NCI-H524 (cell line): ENCODE measurements at regions not wholly inside any gene's neighbourhood (a gene's known extent, or its start where the extent isn't known, plus 50 kb on each side); places are given as distances from the start of the nearest gene placed in this dataset.
"Not testable (repeated sequence)": the region's sequence is repeated elsewhere in the genome, so short reads cannot be mapped to it uniquely, and the experiment has no call there.

Experiments used
- DNase-seq, 2 experiments: peaks; one replicate each; lab custom pipeline; 2025; lab: John Stamatoyannopoulos, UW

DNA sequence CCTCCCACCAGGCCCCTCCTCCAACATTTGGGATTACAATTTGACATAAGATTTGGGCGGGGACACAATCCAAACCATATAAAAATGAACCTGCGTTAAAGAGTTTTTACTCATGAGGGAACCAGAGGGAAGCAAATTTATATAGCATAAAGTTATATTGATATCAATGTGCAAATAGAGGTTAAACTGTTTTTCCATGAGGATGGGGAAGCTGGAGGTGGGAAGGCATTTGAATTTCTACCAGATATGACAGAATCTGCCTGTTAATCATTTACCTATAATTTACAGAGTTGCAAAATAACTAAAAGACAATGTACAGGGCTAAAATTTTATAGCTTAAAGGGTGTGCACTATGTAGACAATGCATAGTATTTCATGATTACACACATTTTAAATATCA is 322.0 kb upstream of the FKBP1C start:
- DNase-seq: no peak

DNA sequence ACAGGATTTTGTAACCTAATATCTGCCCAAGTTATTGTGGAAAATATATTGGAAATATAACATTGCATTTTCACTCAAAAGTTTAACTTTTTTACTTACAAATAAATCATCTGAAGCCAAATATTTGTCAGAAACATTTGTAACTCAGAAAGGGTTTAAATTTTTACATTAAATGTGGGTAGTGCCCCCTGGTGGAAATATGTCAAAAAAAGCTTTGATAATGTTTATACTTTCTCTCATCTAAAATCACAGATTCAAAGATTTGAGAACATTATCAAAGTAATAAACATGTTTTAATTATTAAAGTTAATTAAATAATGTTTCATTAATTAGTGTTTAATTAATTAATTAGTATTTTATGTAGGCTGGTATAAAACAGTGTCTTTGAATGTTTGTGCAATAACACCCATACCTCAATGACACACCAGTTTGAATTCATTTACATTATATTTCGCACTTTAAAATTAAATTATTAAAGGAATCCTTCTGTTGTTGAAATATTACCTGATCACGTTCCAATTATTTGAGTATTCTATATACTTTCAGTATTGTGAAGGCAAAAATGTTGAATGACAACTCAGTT is 320.1 kb upstream of the FKBP1C start:
- DNase-seq: peak in 1 of 2 experiments; percentile 34

DNA sequence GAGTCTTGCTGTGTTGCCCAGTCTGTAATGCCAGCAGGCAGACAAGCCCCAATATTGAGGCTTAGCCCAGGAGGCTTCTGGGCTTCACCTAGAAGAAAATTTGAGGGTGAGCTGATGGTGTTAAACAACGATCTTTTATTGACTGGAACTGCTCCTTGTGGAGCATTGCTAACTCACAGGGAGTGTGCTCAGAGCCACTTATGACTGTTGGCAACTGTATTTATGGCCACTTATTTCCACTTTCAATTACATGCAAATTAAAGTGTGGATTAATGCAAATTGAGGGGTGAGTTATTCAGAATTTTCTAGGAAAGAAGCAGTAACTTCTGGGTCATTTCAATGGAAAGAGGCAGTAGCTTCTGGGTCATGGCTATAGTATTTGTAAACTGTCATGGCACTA is 317.2 kb upstream of the FKBP1C start:
- no peak for DNase-seq

DNA sequence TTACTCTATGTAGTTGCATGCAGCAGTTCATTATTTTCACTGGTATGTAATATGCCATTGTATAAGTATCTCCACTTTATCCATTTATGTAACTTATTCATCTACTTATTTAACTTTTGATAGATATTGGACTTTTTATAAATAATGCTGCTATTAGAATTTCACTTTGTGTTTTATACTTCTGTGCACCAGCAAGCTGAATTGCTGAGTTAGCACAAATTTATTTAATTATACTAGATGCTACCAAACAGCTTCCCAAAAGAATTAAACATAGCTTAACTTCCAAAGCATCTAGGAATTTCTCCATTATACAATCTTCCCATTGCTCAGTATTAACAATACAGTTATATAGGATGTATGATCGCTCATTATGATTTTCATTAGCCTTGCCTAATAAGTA is 308.0 kb upstream of the FKBP1C start:
- DNase-seq: no peak

DNA sequence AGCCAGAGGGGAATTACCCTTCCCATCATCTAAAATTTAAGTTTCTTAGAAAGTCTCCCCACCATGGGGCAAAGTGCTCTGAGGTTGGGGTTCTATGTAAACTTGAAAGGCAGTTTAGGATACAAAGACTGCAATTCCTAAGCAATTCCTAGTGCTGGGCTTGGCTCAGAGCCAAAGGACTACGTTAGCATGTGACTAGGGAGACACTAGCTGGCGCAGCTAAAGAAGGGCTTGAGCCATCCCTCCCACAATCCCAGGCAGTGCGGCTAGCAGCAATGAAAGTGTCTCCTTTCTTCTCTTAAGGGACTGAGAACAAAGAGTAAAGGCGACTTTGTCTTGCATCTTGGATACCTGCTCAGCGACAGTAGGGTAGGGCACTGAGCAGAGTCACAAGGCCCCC is 306.6 kb upstream of the FKBP1C start:
- DNase-seq: no peak

DNA sequence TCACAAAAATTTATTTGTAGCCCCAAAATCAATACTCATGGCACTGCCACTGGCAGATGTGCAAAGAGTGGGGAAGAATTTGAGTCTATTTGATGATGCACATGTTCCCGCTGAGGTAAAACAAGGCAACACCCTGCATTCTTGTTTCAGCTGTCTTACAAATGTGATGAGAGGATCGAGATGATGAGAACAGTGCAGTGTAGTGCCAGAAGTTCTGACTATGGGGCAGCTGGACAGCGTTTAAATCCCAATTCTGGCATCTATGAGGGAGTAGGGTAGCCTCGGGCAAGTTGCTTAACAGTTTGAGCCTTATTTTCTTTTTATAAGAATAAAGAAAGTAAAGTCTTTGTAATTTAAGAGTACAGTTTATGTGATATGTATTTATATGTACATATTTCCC is 296.7 kb upstream of the FKBP1C start:
- DNase-seq: no peak

DNA sequence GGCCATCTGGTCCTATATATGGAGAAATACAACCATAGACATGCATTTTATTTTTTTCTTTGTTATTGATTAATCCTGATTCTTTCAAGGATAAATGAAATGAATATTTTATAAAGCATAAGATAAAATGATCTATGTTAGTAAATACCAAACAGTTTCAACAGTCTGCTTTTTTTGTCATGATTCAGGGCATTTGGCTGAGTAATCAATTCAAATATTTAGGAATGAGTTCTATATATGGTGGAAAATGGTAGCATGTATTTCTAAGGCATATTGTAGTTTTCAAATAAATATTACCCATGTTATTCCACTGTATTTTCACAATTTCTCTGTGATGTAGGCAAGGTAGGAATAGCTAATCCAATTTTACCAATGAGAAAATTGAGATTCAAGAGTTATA is 287.5 kb upstream of the FKBP1C start:
- no peak for DNase-seq

DNA sequence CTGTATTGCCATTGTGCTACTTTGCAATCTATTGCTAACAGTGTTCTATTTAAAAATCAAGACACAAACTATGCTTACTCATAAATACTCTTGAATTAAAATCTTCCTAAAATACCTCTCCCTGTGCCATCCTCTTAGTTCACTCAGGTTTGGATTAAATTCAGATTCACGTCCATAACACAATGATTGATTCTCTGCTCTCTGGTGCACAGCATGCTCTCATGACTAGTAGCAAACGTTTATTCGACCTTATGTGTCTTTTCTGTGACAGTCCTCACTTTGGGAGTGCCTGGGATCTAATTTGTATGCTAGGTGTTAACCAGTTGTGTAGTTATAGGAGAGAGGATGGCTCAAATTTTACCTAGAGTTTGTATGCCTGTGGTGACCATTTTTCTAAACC is 270.4 kb upstream of the FKBP1C start:
- no peak for DNase-seq

DNA sequence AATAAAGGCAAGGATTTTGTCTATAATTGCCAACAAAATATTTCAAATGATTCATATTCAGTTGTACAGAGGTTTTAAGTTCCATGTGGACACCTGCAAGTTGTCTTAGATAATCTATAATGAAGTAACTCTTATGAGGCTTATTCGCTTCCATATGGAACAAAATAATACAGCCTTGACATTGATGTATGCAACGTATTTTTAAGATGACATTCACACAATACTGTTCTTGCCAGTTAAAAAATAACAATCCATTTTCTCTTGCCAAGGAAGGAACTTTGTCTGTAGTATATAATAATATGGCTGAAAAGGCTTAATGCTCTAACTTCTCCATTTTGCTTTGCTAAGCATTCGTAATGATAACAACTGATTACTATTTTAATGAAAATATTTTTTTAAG is 269.3 kb upstream of the FKBP1C start:
- peak in 1 of 2 experiments; percentile 2 for DNase-seq

DNA sequence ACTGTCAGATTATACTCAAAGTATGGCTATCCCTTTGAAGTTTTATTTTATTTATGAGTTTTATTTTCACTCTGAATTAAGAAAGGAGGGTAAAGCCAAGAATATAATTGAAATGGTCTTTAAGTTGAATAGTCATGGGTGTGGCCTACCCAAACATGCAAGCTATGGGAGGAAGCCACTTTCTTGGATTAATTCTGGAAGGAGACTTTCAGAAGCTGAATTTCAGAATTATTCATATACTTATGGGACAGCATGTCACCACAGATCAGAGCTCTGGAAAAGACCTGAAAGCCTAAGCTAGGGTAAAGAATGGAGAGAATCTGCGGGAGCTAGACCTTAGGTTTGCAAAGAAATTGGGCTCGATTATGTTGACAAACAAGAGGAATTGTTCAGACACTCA is 242.4 kb upstream of the FKBP1C start:
- DNase-seq: no peak

DNA sequence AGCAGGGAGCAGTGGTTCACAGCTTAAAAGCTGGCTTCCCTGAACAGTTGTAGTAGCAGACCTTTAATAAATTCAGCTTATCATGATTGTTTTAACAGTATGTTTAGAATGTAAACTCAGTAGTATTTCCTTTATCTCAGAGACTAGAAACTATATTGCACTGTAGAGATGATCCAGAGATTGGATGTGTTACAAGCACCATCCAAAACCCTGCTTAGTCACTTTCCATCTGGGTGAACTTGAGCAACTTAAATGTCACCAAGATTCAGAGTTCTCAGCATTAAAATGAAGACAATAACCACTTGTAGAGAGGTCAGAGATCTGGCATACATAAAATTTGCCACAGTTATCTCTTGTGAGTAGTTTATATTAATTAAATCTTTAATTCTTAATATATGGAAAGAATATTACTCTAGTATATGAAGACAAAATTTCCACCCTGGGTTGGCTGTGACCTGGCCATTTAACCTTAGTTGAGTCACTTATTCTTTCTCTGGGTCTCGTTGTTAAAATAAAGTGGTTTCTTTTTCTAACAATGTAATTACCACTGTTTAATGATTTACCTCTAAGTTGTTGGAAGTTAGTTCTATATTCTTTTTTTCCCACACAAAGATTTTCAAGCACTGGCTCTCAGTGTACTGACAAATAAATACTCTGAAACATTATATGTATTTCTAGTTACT is 239.2 kb upstream of the FKBP1C start:
- no peak for DNase-seq

DNA sequence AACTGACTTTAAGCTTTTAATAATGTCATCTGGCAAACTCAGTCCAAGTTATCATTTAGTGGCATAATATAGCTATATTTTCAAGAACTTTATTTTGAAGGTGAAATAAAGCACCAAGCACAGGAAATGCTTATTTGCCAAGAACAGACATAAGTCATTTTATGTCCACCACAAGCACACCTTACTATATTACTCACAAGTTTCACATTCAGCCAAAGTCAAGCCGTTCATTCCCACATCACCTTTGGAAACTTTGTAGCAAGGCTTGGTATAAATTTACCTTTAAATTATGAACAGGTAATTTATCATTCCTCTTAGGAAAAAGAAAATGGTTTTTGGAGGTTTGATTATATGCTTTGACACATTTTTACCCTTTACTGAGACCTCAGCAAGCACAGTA is 236.8 kb upstream of the FKBP1C start:
- no peak for DNase-seq

DNA sequence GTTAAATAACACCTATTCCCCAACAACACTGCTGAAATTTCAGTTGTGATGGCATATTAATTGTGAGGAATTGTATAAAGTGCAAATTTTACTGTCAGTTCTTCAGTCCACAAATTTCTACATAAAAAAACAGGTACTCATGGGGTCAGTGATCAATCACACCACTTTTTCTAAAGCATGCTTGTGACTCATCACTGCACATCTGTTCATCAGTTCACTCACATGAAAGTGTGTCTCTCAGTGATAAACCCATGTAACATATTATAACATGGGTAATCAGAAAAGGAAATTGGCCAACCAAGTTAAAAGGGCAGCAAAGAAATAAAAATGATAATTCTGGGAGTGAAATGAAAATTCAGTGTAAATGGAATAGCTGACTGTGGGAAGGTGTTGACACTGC is 234.7 kb upstream of the FKBP1C start:
- no peak for DNase-seq

DNA sequence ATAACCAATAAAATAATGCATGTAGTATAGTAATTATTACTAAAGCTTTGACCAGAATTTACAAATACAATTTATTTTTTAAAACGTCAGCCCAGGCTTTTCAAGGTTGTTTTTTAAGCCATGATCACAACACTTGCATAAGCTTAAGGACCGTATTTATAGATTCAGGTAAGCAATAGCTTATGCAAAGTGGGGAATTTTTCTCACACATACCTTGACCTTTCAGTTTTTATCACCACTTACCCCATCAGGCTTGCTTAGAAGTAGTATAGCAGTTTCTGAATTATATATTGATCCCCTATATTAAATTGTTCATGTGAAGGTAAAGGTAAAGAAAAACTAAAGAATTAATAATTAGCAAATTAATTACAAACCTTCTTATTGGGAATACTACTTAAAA is 232.3 kb upstream of the FKBP1C start:
- DNase-seq: no peak

DNA sequence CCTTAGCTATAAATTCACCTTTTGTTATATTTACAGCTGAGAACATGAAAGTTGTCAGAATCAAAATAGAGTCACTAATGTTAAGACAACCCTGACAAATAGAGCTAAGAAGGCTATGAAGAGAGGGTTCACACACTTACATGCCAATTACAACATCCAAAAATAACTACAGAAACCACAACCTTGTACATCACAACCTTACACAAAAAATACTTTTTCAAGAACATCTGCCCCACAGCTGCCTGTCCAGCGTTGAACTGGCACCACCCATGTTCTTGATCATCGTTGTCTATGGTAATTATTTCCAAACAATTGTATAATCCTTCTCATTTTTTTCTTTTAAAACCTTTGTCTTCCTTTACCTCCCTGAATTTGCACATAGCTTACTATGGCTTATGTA is 231.2 kb upstream of the FKBP1C start:
- no peak for DNase-seq

DNA sequence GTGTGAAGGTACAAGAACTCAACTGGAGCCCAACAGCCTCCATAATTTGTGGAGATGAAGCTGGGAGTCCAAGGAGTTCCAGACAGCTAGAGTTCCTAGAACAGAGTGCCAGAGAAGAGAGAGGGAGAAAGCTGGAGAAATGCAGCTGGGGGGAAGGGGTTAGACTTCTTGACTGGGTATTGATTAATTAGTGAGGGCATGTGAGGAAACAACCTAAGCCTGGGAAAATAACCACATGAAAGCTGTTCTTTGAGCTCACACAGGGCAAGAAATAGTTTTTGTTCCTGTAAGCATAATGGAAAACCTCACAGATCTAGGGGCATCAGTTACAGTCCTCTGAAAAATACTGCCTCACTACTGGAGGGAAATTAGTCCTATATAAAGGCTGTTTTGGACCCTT is 230.5 kb upstream of the FKBP1C start:
- no peak for DNase-seq

DNA sequence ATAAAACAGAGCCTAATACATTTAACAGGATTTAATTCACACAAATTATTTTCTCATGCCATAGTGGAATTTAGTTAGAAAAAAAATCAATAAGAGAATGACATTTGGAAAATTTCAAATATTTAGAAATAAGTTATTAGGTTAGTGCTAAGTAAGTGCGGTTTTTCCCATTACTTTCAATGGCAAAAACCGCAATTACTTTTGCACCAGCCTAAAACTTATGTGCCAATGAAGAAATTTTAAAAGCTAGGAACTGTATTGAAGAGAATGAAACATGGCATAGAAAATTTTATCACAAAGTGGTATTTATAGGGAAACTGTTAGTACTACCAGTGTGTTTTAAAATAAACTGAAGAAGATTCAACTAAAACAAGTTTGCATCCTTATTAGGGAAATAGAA is 228.3 kb upstream of the FKBP1C start:
- DNase-seq: no peak

DNA sequence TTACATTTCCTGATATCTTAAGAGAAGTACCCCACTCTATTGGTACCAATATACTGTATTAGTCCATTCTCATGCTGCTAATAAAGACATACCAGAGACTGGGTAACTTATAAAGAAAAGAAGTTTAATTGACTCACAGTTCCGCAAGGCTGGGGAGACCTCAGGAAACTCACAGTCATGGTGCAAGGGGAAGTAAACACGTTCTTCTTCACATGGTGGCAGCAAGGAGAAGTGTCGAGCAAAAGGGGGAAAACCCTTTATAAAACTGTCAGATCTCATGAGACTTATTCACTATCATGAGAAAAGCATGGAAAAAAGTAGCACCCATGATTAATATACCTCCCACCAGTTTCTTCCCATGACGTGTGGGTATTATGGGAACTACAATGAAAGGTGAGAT is 219.6 kb upstream of the FKBP1C start:
- DNase-seq: not testable (repeated sequence)

DNA sequence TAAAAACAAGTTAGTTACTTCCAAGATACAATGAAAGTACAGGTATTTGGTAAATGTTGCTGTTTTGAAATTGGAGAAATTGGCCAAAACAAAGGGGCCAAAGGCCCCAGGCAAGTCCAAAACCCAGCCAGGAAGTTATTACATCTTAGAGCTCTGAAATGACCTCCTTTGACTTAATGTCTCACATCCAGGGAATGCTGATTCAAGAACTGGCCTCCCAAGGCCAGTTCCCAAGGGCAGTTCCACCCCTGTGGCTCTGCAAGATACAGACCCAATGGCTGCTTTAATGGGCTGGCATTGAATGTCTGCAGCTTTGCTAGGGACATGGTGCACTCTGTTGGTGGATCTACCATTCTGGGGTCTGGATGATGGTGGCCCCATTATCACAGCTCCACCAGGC is 217.3 kb upstream of the FKBP1C start:
- DNase-seq: no peak

DNA sequence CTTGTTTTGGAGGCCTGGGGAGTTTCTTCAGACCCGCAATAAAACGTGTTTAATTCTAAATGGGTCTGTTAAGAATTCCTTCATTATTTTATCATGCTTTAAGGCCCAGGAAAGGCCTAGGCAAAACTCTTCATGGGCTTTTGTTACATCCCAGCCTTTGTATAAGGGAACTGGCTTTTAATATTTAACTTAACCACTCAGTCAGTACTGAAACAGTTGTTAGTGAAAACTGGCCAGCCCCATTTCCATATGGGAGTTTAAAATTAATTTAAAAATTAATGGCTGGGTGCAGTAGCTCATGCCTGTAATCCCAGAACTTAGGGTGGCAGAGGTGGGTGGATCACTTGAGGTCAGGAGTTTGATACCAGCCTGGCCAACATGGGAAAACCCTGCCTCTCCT is 213.2 kb upstream of the FKBP1C start:
- DNase-seq: no peak

DNA sequence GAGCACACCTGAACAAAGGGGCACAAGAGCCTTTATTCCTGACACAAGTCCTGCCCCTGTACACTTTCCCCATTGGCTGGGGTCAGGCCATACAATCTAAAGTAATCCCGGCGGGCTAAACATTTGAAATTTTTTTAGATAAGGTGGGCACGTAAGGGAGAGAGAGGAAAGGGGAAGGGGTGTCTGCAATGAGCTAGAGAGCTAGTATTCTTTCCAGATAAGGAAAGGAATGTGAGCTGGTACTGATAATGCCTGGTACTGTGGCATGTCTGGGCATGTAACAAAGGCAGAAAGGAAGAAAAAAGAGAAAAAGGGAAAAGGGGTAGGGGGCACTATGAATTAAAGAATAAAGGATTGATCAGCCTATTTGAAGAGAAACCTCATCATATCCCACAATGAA is 212.0 kb upstream of the FKBP1C start:
- not testable (repeated sequence) for DNase-seq

DNA sequence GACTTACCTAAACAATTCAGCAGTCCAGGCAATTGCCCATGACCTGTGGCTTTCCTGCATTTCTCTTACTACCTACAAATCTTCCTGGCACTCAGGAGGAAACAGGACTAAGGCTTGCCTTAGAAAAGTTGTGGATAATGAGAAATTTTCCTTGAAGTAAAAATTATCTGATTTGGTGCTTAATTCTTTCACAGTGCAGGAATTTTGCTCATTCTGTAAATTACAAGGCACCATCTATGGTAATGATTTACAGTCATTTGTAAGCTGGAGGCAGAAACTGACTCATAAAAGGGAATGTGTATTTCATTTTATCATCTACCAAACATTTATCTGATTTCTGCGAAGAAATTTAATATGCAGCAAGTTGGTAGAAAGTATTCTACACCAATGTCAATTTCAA is 211.5 kb upstream of the FKBP1C start:
- DNase-seq: no peak

DNA sequence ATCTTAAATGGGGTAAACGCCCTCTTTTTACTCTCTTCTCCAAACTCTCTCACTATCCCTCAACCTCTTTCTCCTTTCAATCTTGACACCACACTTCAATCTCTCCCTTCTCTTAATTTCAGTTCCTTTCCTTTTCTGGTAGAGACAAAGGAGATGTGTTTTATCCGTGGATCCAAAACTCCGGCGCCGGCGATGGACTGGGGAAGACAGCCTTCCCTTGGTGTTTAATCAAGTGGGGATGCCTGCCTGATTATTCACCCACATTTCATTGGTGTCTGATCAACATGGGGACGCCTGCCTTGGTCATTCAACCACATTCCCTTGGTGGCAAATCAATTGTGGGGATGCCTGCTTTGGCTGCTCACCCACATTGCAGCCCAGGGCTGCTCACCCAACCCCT is 205.3 kb upstream of the FKBP1C start:
- DNase-seq: not testable (repeated sequence)

DNA sequence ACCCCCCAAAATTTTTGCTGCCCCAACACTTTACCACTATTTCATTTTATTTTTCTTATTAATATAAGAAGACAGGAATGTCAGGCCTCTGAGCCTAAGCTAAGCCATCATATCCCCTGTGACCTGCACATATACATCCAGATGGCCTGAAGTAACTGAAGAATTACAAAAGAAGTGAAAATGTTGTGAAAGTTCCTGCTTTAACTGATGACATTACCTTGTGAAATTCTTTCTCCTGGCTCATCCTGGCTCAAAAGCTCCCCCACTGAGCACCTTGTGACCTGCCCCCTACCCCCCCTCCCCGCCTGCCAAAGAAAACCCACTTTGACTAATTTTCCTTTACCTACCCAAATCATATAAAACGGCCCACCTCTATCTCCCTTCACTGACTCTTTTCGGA is 200.3 kb upstream of the FKBP1C start:
- DNase-seq: not testable (repeated sequence)
